HEK293 (cell line): ENCODE measurements at regions not wholly inside any gene's neighbourhood (a gene's known extent, or its start where the extent isn't known, plus 50 kb on each side); places are given as distances from the start of the nearest gene placed in this dataset.

Source experiments
- CTCF ChIA-PET: fragments of 350-600 bp; formaldehyde crosslinking; extraction: SDS; loops from one replicate; lab custom pipeline; 2021; ENCODE audit warnings: antibody characterized with exemption; lab: Yijun Ruan, JAX
- POLR2A ChIA-PET: fragments of 300-600 bp; formaldehyde crosslinking; extraction: SDS; loops from one replicate; lab custom pipeline; 2020; ENCODE audit warnings: antibody characterized with exemption, inconsistent platforms; lab: Yijun Ruan, JAX
- H3K27ac ChIP-seq: fragments of 200-500 bp; sonication (Bioruptor generic); 2 replicates; pipeline ENCODE4 v1.5.1; 2014; ENCODE audit warnings: low read depth, low read length, control low read depth, inconsistent platforms; ENCODE audit errors: extremely low read depth
- H3K36me3 ChIP-seq, 2 experiments: fragments of 200-500 bp in 1 of 2; sonication (Bioruptor generic) in 1 of 2; 1 replicate in 1 of 2; 2 replicates in 1 of 2; pipeline ENCODE4 v1.5.1; 2014 to 2017; ENCODE audit warnings: inconsistent platforms in 2 of 2, low read length in 2 of 2; ENCODE audit not compliant: control insufficient read depth in 2 of 2, insufficient read depth in 1 of 2
- H3K4me1 ChIP-seq: fragments of 200-500 bp; sonication (Bioruptor generic); 2 replicates; pipeline ENCODE4 v1.5.1; 2014; ENCODE audit warnings: mild to moderate bottlenecking, low read length, inconsistent platforms; ENCODE audit not compliant: control insufficient read depth, insufficient read depth
- H3K4me3 ChIP-seq: 2 replicates; pipeline ENCODE4 v1.5.1; 2011; ENCODE audit warnings: low read depth, mild to moderate bottlenecking, control low read depth, low read length, moderate library complexity
- H3K9me3 ChIP-seq: fragments of 200-500 bp; sonication (Bioruptor generic); 2 replicates; pipeline ENCODE4 v1.5.1; 2014; ENCODE audit warnings: low read depth, low read length, inconsistent platforms; ENCODE audit not compliant: control insufficient read depth, insufficient read depth
- BCL11A ChIP-seq: fragments of 450-650 bp; formaldehyde crosslinking; IDR thresholded peaks from 2 replicates; pipeline ENCODE4 v1.5.1; 2016; ENCODE audit warnings: low read depth, missing biosample characterization, missing genetic modification characterization
- HOXA7 ChIP-seq: sonication (generic); formaldehyde crosslinking; IDR thresholded peaks from 2 replicates; pipeline ENCODE4 v1.8.1; 2022; ENCODE audit warnings: missing genetic modification reagents, borderline replicate concordance
- REPIN1 ChIP-seq: fragments of 450-650 bp; formaldehyde crosslinking; IDR thresholded peaks from 2 replicates; pipeline ENCODE4 v1.5.1; 2017; ENCODE audit warnings: missing biosample characterization, missing genetic modification characterization, low read depth
- SCRT2 ChIP-seq: fragments of 450-650 bp; formaldehyde crosslinking; IDR thresholded peaks from 2 replicates; pipeline ENCODE4 v1.5.1; 2016; ENCODE audit warnings: missing biosample characterization, missing genetic modification characterization
- ZBTB48 ChIP-seq: fragments of 450-650 bp; formaldehyde crosslinking; IDR thresholded peaks from 2 replicates; pipeline ENCODE4 v1.5.1; 2016; ENCODE audit warnings: missing biosample characterization, missing genetic modification characterization
- ZNF112 ChIP-seq: fragments of 450-650 bp; formaldehyde crosslinking; IDR thresholded peaks from 2 replicates; pipeline ENCODE4 v1.5.0; 2017; ENCODE audit warnings: missing biosample characterization, missing genetic modification characterization
- ZNF169 ChIP-seq: fragments of 450-650 bp; formaldehyde crosslinking; IDR thresholded peaks from 2 replicates; pipeline ENCODE4 v1.5.1; 2016; ENCODE audit warnings: missing biosample characterization, missing genetic modification characterization
- ZNF394 ChIP-seq: fragments of 450-650 bp; formaldehyde crosslinking; IDR thresholded peaks from 2 replicates; pipeline ENCODE4 v1.5.1; 2016; ENCODE audit warnings: missing biosample characterization, missing genetic modification characterization, mild to moderate bottlenecking, moderate library complexity, borderline replicate concordance
- ZNF433 ChIP-seq: fragments of 450-650 bp; formaldehyde crosslinking; IDR thresholded peaks from 2 replicates; pipeline ENCODE4 v1.5.1; 2016; ENCODE audit warnings: missing biosample characterization, missing genetic modification characterization, low read depth
- ZNF510 ChIP-seq: fragments of 450-650 bp; formaldehyde crosslinking; IDR thresholded peaks from 2 replicates; pipeline ENCODE4 v1.5.1; 2018; ENCODE audit warnings: mild to moderate bottlenecking, missing genetic modification characterization, missing biosample characterization; ENCODE audit not compliant: insufficient replicate concordance
- ZNF514 ChIP-seq: fragments of 450-650 bp; formaldehyde crosslinking; IDR thresholded peaks from 2 replicates; pipeline ENCODE4 v1.5.1; 2016; ENCODE audit warnings: missing biosample characterization, missing genetic modification characterization
- ZNF660 ChIP-seq: fragments of 450-650 bp; IDR thresholded peaks from 2 replicates; pipeline ENCODE4 v1.5.1; 2018; ENCODE audit warnings: missing biosample characterization, mild to moderate bottlenecking, missing genetic modification characterization
- ZNF747 ChIP-seq: fragments of 450-650 bp; formaldehyde crosslinking; IDR thresholded peaks from 2 replicates; pipeline ENCODE4 v1.5.1; 2016; ENCODE audit warnings: missing biosample characterization, missing genetic modification characterization
- ZNF785 ChIP-seq: fragments of 450-650 bp; formaldehyde crosslinking; IDR thresholded peaks from 2 replicates; pipeline ENCODE4 v1.5.1; 2016; ENCODE audit warnings: missing biosample characterization, missing genetic modification characterization
- TF ChIP-seq, protein P1 (sequence below): fragments of 450-650 bp; formaldehyde crosslinking; IDR thresholded peaks from 2 replicates; pipeline ENCODE4 v1.5.1; 2016; ENCODE audit warnings: missing biosample characterization, missing genetic modification characterization
- TF ChIP-seq, protein P2 (sequence below): fragments of 450-650 bp; formaldehyde crosslinking; IDR thresholded peaks from 2 replicates; pipeline ENCODE4 v1.5.1; 2016; ENCODE audit warnings: missing biosample characterization, missing genetic modification characterization
- TF ChIP-seq, protein P3 (sequence below): fragments of 450-650 bp; IDR thresholded peaks from 2 replicates; pipeline ENCODE4 v1.5.1; 2018; ENCODE audit warnings: missing biosample characterization, missing genetic modification characterization
- TF ChIP-seq, protein P4 (sequence below): fragments of 450-650 bp; formaldehyde crosslinking; IDR thresholded peaks from 2 replicates; pipeline ENCODE4 v1.5.1; 2016; ENCODE audit warnings: missing biosample characterization, missing genetic modification characterization
- TF ChIP-seq, protein P5 (sequence below): fragments of 450-650 bp; formaldehyde crosslinking; conservative IDR thresholded peaks from 2 replicates; pipeline ENCODE4 v1.5.1; 2016; ENCODE audit warnings: low read depth, missing biosample characterization, missing genetic modification characterization

DNA sequence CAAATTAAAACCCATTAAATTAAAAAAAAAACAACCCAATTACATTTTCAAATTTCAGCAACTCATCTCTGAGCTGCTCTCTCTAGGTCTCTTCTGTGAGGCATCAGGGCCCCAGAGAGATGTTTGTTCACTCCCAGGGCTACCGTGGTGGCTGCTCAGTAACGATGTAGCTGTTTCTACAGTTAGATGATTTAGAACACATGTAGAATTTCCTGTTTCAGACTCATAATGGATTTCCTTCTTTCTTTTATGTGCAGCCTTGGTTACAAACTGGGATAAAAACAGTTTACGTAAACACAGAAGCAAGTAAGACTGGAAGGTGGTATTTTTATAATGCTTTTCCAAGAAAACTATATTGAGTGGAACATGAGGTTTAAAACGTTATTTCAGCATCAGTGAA lies 116.1 kb upstream of the CCN2 start (continued):
- TF ChIP-seq ZNF660 (tag by site-specific recombination) = no peak
- no peak for TF ChIP-seq SCRT2
- TF ChIP-seq BCL11A (tag by site-specific recombination) = no peak
- TF ChIP-seq, all 188 proteins: peak for 0

DNA sequence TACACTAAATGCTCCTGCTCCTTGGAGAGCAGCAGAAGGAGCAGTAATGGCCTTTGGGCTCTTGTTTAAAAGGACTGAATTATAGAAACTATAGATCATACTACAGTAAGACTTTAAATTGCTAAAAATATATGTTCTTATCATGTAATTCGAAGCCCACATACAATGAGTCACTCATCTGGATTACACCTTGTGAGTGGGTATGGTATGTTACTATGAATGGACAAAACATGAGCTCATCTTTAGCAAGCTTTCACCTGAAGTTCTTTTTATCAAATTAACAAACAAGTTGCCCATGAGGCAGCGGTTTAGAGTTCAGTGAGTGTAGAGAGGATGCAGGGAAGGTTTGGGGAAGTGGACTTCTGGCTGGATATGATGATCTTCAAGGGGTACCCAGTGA lies 114.4 kb upstream of the CCN2 start:
- Histone ChIP-seq H3K4me3 (no peak overlapping the region), H3K36me3 (no peaks in the 10 kb centered on the region), H3K27ac (no peak overlapping the region), H3K9me3 (no peaks in the 10 kb centered on the region), H3K4me1 (no peaks in the 10 kb centered on the region)
- no peak for TF ChIP-seq ZNF747 (tag by site-specific recombination)
- CTCF ChIA-PET = interaction anchor here (0.5 kb wide), 1 partner anchor 669 kb away, joined by 3 read pairs; no protein-coding TSS in a partner anchor
- POLR2A ChIA-PET = interaction anchor here (1.8 kb wide), 1 partner anchor 114 kb away, joined by 8 read pairs; the partner anchor contains the start of gene CCN2

DNA sequence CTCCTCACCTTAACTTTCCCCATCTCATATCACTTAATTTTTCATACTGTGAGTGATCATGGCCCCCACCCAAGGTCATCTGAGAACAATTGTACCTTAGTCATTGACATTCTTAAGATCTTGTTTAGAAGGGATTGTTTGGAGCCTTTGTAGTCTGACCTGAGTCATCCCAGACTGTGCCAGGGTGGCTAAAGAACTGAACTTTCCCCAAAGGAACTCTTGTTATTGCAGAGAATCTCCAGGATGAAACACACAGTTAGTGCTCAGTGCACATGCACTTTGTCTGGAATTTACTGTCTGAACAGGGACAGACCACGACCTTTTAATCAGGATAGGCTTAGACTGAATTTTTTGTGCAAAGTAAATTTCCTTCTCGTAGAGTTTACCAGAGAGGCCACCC lies 112.6 kb upstream of the CCN2 start:
- TF ChIP-seq, protein P1, sequence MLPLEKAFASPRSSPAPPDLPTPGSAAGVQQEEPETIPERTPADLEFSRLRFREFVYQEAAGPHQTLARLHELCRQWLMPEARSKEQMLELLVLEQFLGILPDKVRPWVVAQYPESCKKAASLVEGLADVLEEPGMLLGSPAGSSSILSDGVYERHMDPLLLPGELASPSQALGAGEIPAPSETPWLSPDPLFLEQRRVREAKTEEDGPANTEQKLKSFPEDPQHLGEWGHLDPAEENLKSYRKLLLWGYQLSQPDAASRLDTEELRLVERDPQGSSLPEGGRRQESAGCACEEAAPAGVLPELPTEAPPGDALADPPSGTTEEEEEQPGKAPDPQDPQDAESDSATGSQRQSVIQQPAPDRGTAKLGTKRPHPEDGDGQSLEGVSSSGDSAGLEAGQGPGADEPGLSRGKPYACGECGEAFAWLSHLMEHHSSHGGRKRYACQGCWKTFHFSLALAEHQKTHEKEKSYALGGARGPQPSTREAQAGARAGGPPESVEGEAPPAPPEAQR (tag by site-specific recombination) = no peak
- TF ChIP-seq BCL11A (tag by site-specific recombination) = no peak
- TF ChIP-seq ZNF112 (tag by site-specific recombination) = no peak
- no peak for TF ChIP-seq ZNF169 (tag by site-specific recombination)
- TF ChIP-seq ZNF514 (tag by site-specific recombination) = no peak
- TF ChIP-seq, protein P2, sequence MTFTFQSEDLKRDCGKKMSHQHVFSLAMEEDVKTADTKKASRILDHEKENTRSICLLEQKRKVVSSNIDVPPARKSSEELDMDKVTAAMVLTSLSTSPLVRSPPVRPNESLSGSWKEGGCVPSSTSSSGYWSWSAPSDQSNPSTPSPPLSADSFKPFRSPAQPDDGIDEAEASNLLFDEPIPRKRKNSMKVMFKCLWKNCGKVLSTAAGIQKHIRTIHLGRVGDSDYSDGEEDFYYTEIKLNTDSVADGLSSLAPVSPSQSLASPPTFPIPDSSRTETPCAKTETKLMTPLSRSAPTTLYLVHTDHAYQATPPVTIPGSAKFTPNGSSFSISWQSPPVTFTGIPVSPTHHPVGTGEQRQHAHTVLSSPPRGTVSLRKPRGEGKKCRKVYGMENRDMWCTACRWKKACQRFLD (tag by site-specific recombination) = no peak
- TF ChIP-seq, protein P3, sequence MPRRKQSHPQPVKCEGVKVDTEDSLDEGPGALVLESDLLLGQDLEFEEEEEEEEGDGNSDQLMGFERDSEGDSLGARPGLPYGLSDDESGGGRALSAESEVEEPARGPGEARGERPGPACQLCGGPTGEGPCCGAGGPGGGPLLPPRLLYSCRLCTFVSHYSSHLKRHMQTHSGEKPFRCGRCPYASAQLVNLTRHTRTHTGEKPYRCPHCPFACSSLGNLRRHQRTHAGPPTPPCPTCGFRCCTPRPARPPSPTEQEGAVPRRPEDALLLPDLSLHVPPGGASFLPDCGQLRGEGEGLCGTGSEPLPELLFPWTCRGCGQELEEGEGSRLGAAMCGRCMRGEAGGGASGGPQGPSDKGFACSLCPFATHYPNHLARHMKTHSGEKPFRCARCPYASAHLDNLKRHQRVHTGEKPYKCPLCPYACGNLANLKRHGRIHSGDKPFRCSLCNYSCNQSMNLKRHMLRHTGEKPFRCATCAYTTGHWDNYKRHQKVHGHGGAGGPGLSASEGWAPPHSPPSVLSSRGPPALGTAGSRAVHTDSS = no peak
- TF ChIP-seq, protein P4, sequence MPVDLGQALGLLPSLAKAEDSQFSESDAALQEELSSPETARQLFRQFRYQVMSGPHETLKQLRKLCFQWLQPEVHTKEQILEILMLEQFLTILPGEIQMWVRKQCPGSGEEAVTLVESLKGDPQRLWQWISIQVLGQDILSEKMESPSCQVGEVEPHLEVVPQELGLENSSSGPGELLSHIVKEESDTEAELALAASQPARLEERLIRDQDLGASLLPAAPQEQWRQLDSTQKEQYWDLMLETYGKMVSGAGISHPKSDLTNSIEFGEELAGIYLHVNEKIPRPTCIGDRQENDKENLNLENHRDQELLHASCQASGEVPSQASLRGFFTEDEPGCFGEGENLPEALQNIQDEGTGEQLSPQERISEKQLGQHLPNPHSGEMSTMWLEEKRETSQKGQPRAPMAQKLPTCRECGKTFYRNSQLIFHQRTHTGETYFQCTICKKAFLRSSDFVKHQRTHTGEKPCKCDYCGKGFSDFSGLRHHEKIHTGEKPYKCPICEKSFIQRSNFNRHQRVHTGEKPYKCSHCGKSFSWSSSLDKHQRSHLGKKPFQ (tag by site-specific recombination) = no peak
- no peak for TF ChIP-seq REPIN1
- no peak for TF ChIP-seq ZNF785 (tag by site-specific recombination)
- no peak for TF ChIP-seq ZBTB48 (tag by site-specific recombination)
- TF ChIP-seq, protein P5, sequence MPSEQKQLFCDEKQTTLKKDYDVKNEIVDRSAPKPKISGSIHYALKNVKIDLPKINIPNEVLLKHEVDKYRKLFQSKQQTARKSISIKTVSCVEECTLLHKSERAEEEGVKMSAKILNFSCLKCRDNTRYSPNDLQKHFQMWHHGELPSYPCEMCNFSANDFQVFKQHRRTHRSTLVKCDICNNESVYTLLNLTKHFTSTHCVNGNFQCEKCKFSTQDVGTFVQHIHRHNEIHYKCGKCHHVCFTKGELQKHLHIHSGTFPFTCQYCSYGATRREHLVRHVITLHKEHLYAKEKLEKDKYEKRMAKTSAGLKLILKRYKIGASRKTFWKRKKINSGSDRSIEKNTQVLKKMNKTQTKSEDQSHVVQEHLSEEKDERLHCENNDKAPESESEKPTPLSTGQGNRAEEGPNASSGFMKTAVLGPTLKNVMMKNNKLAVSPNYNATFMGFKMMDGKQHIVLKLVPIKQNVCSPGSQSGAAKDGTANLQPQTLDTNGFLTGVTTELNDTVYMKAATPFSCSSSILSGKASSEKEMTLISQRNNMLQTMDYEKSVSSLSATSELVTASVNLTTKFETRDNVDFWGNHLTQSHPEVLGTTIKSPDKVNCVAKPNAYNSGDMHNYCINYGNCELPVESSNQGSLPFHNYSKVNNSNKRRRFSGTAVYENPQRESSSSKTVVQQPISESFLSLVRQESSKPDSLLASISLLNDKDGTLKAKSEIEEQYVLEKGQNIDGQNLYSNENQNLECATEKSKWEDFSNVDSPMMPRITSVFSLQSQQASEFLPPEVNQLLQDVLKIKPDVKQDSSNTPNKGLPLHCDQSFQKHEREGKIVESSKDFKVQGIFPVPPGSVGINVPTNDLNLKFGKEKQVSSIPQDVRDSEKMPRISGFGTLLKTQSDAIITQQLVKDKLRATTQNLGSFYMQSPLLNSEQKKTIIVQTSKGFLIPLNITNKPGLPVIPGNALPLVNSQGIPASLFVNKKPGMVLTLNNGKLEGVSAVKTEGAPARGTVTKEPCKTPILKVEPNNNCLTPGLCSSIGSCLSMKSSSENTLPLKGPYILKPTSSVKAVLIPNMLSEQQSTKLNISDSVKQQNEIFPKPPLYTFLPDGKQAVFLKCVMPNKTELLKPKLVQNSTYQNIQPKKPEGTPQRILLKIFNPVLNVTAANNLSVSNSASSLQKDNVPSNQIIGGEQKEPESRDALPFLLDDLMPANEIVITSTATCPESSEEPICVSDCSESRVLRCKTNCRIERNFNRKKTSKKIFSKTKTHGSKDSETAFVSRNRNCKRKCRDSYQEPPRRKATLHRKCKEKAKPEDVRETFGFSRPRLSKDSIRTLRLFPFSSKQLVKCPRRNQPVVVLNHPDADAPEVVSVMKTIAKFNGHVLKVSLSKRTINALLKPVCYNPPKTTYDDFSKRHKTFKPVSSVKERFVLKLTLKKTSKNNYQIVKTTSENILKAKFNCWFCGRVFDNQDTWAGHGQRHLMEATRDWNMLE = no peak
- no peak for TF ChIP-seq HOXA7 (CRISPR knock-in tag)
- TF ChIP-seq ZNF510 (tag by site-specific recombination) = no peak
- TF ChIP-seq ZNF394 (tag by site-specific recombination) = no peak
- TF ChIP-seq ZNF433 (tag by site-specific recombination) = no peak
- CTCF ChIA-PET = no interaction called here
- Histone ChIP-seq H3K36me3 (no peaks in the 10 kb centered on the region), H3K4me3 (no peak overlapping the region), H3K9me3 (no peaks in the 10 kb centered on the region), H3K4me1 (no peaks in the 10 kb centered on the region), H3K27ac (no peak overlapping the region)
- POLR2A ChIA-PET = no interaction called here
